ENCODE measurements at regions not wholly inside any gene's neighbourhood (a gene's known extent, or its start where the extent isn't known, plus 50 kb on each side); places are given as distances from the start of the nearest gene placed in this dataset.

- H3K4me3 ChIP-seq (replicated peaks in 1 of 3; ENCODE audit: insufficient read depth in 1 of 3, low read depth in 1 of 3, low read length in 3 of 3), result no peak overlapping the region
- intact Hi-C loops (cut with micrococcal nuclease) (no loop called here), dilution Hi-C loops (cut with MboI; ENCODE audit: extremely low pct_ligation_motif_present, low sequenced_read_pairs) (no loop called here)
- TF ChIP-seq GATA2 (IDR thresholded peaks at IDR 0.05; ENCODE audit: insufficient read depth, insufficient read length, low read depth, low read length) (no peak), FOS (IDR thresholded peaks at IDR 0.05; ENCODE audit: borderline replicate concordance, insufficient read depth, low read length) (no peak), MAX (IDR thresholded peaks at IDR 0.05; ENCODE audit: insufficient read depth, insufficient read length) (no peak), MYC (IDR thresholded peaks at IDR 0.05; ENCODE audit: low read depth, low read length) (no peak), EZH2 (IDR thresholded peaks at IDR 0.05; ENCODE audit: borderline replicate concordance, low read depth, low read length, severe bottlenecking) (no peak), JUN (IDR thresholded peaks at IDR 0.05; ENCODE audit: borderline replicate concordance, insufficient read depth, insufficient read length, low read depth) (no peak), CTCF (IDR thresholded peaks at IDR 0.05; ENCODE audit: extremely low read depth in 1 of 2, insufficient read depth in 1 of 2, low read depth in 1 of 2, low read length in 2 of 2) (no peak), POLR2A (IDR thresholded peaks at IDR 0.05; ENCODE audit: low read depth, low read length) (no peak), POLR2AphosphoS5 (IDR thresholded peaks at IDR 0.05; ENCODE audit: insufficient read depth, low read depth, low read length) (no peak)
- H3K9me1 ChIP-seq (replicated peaks; ENCODE audit: control insufficient read depth, extremely low read depth, insufficient read depth, low read length), result no peaks in the 10 kb centered on the region
- H3K9me3 ChIP-seq (replicated peaks; ENCODE audit: control insufficient read depth, insufficient read depth, low read length), result peaks cover 2% of the 10 kb centered on the region
- H2AFZ ChIP-seq (ENCODE audit: low read depth, low read length), result no peak overlapping the region
- H3K27ac ChIP-seq (ENCODE audit: insufficient read depth, low read depth, low read length), result no peak overlapping the region
- no TSS peak for BruUV-seq (replicated peaks)
- H3K4me1 ChIP-seq (ENCODE audit: control insufficient read depth, extremely low read depth, insufficient read depth, low read length), result no peaks in the 10 kb centered on the region
- H3K79me2 ChIP-seq (ENCODE audit: control insufficient read depth, insufficient read depth, low read length), result no peaks in the 10 kb centered on the region
- no peaks in the 10 kb centered on the region for H4K20me1 ChIP-seq (replicated peaks; ENCODE audit: control insufficient read depth, extremely low read depth, insufficient read depth, low read length)
- H3K27me3 ChIP-seq (ENCODE audit: control insufficient read depth in 2 of 2, insufficient read depth in 2 of 2, low read length in 2 of 2), result no peaks in the 10 kb centered on the region
- no peak overlapping the region for H3K9ac ChIP-seq (replicated peaks; ENCODE audit: extremely low read depth, insufficient read depth, low read length)
- no peak for FAIRE-seq
- ChIA-PET CTCF (no interaction called here), POLR2A (no interaction called here)
- H3K4me2 ChIP-seq (ENCODE audit: insufficient read depth, low read length), result no peak overlapping the region
- H3K36me3 ChIP-seq (ENCODE audit: control insufficient read depth in 2 of 2, extremely low read depth in 1 of 2, insufficient read depth in 2 of 2, low read length in 2 of 2), result no peaks in the 10 kb centered on the region
- no peak for DNase-seq (ENCODE audit: low read depth, low spot score)
These were observed 59.1 kb upstream of the HRH2 start for GRCh38 chr5:175598774-175599173.

Measured in endothelial cell of umbilical vein (primary cell).